B cell (primary cell): ENCODE measurements at regions not wholly inside any gene's neighbourhood (a gene's known extent, or its start where the extent isn't known, plus 50 kb on each side); places are given as distances from the start of the nearest gene placed in this dataset.

Source experiments
- ATAC-seq: fragments of 200-7000 bp; cut with Tn5 transposase; one replicate; pipeline ENCODE4 v1.10.0; 2021; ENCODE audit warnings: low read depth, mild to moderate bottlenecking, moderate number of reproducible peaks, moderate library complexity
- CTCF ChIA-PET: fragments of 350-600 bp; sonication (Branson Sonifier 250); formaldehyde crosslinking; loops from one replicate; lab custom pipeline; 2021; ENCODE audit warnings: antibody characterized with exemption, inconsistent platforms; lab: Charles Lee
- POLR2A ChIA-PET: fragments of 350-600 bp; sonication (Branson Sonifier 250); formaldehyde crosslinking; loops from one replicate; lab custom pipeline; 2021; ENCODE audit warnings: antibody characterized with exemption; lab: Charles Lee
- DNase-seq: peaks from one replicate; pipeline ENCODE4 v3.0.0; 2013
- H2AFZ ChIP-seq: 2 replicates; pipeline ENCODE4 v1.6.1; 2012; ENCODE audit warnings: mild to moderate bottlenecking, low read depth, low read length; ENCODE audit not compliant: insufficient read depth, poor library complexity, severe bottlenecking
- H3K27ac ChIP-seq, 2 donors: 1 replicate in 1 of 2; 2 replicates in 1 of 2; pipeline ENCODE4 v1.5.1; 2012 to 2013; ENCODE audit warnings: low read length in 2 of 2, mild to moderate bottlenecking in 2 of 2, moderate library complexity in 1 of 2
- H3K27me3 ChIP-seq, 4 experiments: fragments of 200-600 bp in 1 of 4; sonication (generic) in 1 of 4; replicated peaks in 1 of 4; 1 replicate in 2 of 4; 2 replicates in 2 of 4; pipeline versions ENCODE4 v1.6.1 to v1.7.0; 2013 to 2016; ENCODE audit warnings: low read length in 3 of 4, mild to moderate bottlenecking in 2 of 4, mixed read lengths in 1 of 4, moderate library complexity in 1 of 4; ENCODE audit not compliant: insufficient read depth in 4 of 4, control insufficient read depth in 3 of 4; ENCODE audit errors: control extremely low read depth in 1 of 4
- H3K36me3 ChIP-seq, 2 experiments: replicated peaks in 1 of 2; 1 replicate in 1 of 2; 2 replicates in 1 of 2; pipeline versions ENCODE4 v1.6.1 to v1.7.1; 2013; ENCODE audit warnings: low read length in 1 of 2; ENCODE audit not compliant: insufficient read depth in 2 of 2, control insufficient read depth in 1 of 2; ENCODE audit errors: control extremely low read depth in 1 of 2, extremely low read depth in 1 of 2
- H3K4me1 ChIP-seq, 2 donors: fragments of 200-600 bp in 1 of 2; sonication (generic) in 1 of 2; 1 replicate in 1 of 2; 2 replicates in 1 of 2; pipeline versions ENCODE4 v1.5.1 to v1.6.1; 2013 to 2017; ENCODE audit warnings: low read length in 2 of 2; ENCODE audit not compliant: control insufficient read depth in 2 of 2, insufficient read depth in 2 of 2
- H3K4me2 ChIP-seq: replicated peaks from 2 replicates; pipeline ENCODE3; 2012; ENCODE audit warnings: mild to moderate bottlenecking, low read depth, low read length; ENCODE audit not compliant: poor library complexity, severe bottlenecking
- H3K4me3 ChIP-seq, 5 experiments: fragments of 200-600 bp in 1 of 5; sonication (generic) in 1 of 5; 1 replicate in 3 of 5; 2 replicates in 2 of 5; pipeline versions ENCODE4 v1.5.1 to v1.7.0; 2011 to 2016; ENCODE audit warnings: low read length in 4 of 5, mild to moderate bottlenecking in 4 of 5, low read depth in 2 of 5, control low read depth in 1 of 5, moderate library complexity in 1 of 5; ENCODE audit not compliant: insufficient read depth in 1 of 5; ENCODE audit errors: control extremely low read depth in 1 of 5, extremely low read depth in 1 of 5
- H3K79me2 ChIP-seq: fragments of 200-600 bp; sonication (generic); one replicate; pipeline ENCODE4 v1.6.0; 2016; ENCODE audit warnings: low read length; ENCODE audit not compliant: control insufficient read depth, insufficient read depth
- H3K9ac ChIP-seq: fragments of 200-600 bp; sonication (generic); 2 replicates; pipeline ENCODE4 v1.6.1; 2017; ENCODE audit warnings: mild to moderate bottlenecking, low read length, moderate library complexity
- H3K9me3 ChIP-seq, 3 donors: one replicate each; pipeline versions ENCODE4 v1.6.1 to v1.7.1; 2013; ENCODE audit warnings: low read length in 2 of 3; ENCODE audit not compliant: control insufficient read depth in 2 of 3, insufficient read depth in 1 of 3; ENCODE audit errors: control extremely low read depth in 1 of 3
- H4K20me1 ChIP-seq: 2 replicates; pipeline ENCODE4 v1.6.0; 2012; ENCODE audit warnings: mild to moderate bottlenecking, low read length; ENCODE audit not compliant: insufficient read depth, control insufficient read depth, poor library complexity, severe bottlenecking
- H3K27ac Mint-ChIP-seq: one replicate; pipeline ENCODE4 v1.8.0; 2021; ENCODE audit warnings: mixed read lengths
- H3K27me3 Mint-ChIP-seq: one replicate; pipeline ENCODE4 v1.8.0; 2021; ENCODE audit warnings: mixed read lengths
- H3K4me1 Mint-ChIP-seq: one replicate; pipeline ENCODE4 v1.8.0; 2021; ENCODE audit warnings: mixed read lengths
- H3K4me3 Mint-ChIP-seq: one replicate; pipeline ENCODE4 v1.8.0; 2021; ENCODE audit warnings: mixed read lengths
- H3K9me3 Mint-ChIP-seq: one replicate; pipeline ENCODE4 v1.8.0; 2022; ENCODE audit warnings: mixed read lengths; ENCODE audit not compliant: insufficient read depth
- CTCF ChIP-seq: fragments of 200-600 bp; IDR thresholded peaks from one replicate; pipeline ENCODE4 v1.8.0; 2022; ENCODE audit warnings: antibody characterized with exemption, mild to moderate bottlenecking
- EZH2 ChIP-seq: IDR thresholded peaks from 2 replicates; pipeline ENCODE4 v1.6.1; 2012; ENCODE audit warnings: borderline replicate concordance, low read depth, mild to moderate bottlenecking, moderate library complexity, low read length; ENCODE audit not compliant: insufficient read depth, poor library complexity, severe bottlenecking
- WGBS: methylation state at CpG from one replicate; pipeline ENCODE4 v1.1.5; 2013; ENCODE audit warnings: missing lambda C conversion rate; ENCODE audit not compliant: insufficient coverage; 5-methylcytosine and 5-hydroxymethylcytosine counted together
- intact Hi-C: fragments of 100-400 bp; cut with micrococcal nuclease; formaldehyde crosslinking; loops from one replicate; pipeline ENCODE4 v1.10.0; 2022

- Mint-ChIP-seq H3K9me3 (no peaks in the 10 kb centered on the region), H3K27me3 (peaks cover 6% of the 10 kb centered on the region), H3K4me1 (no peaks in the 10 kb centered on the region), H3K4me3 (no peak overlapping the region), H3K27ac (no peak overlapping the region)
- no peaks in the 10 kb centered on the region for H3K9me3 ChIP-seq
- no peak overlapping the region for H3K9ac ChIP-seq
- no peak overlapping the region for H2AFZ ChIP-seq
- 94% methylated on average over 3 of the region's 11 CpGs for WGBS
- no peak overlapping the region for H3K4me3 ChIP-seq
- CTCF ChIA-PET, result no interaction called here
- H3K4me1 ChIP-seq, result no peaks in the 10 kb centered on the region
- ATAC-seq (no peak), DNase-seq (no peak)
- H3K4me2 ChIP-seq, result no peak overlapping the region
- no peaks in the 10 kb centered on the region for H3K27me3 ChIP-seq
- H3K27ac ChIP-seq, result no peak overlapping the region
- POLR2A ChIA-PET, result no interaction called here
- intact Hi-C loops, result no loop called here
- H3K79me2 ChIP-seq, result no peaks in the 10 kb centered on the region
- H3K36me3 ChIP-seq, result no peaks in the 10 kb centered on the region
- TF ChIP-seq CTCF, result no peak
- TF ChIP-seq EZH2, result no peak
- no peaks in the 10 kb centered on the region for H4K20me1 ChIP-seq
Measured at GRCh38 chr3:176919836-176920765, 277.2 kb downstream of the TBL1XR1 start.

- no peak for DNase-seq
- Histone ChIP-seq H3K4me2 (no peak overlapping the region), H3K4me3 (no peak overlapping the region), H2AFZ (no peak overlapping the region), H3K36me3 (no peaks in the 10 kb centered on the region), H3K27me3 (no peaks in the 10 kb centered on the region), H3K4me1 (no peaks in the 10 kb centered on the region), H3K79me2 (no peaks in the 10 kb centered on the region), H3K9me3 (no peaks in the 10 kb centered on the region), H3K27ac (no peak overlapping the region), H4K20me1 (no peaks in the 10 kb centered on the region), H3K9ac (no peak overlapping the region)
- Mint-ChIP-seq H3K4me3 (no peak overlapping the region), H3K4me1 (no peaks in the 10 kb centered on the region), H3K9me3 (no peaks in the 10 kb centered on the region), H3K27me3 (peaks cover 3% of the 10 kb centered on the region), H3K27ac (no peak overlapping the region)
- no peak for ATAC-seq
- ChIA-PET CTCF (no interaction called here), POLR2A (no interaction called here)
- intact Hi-C loops, result no loop called here
- 100% methylated on average over 3 of the region's 3 CpGs for WGBS
- TF ChIP-seq CTCF (no peak), EZH2 (no peak)
Measured at GRCh38 chr3:176916777-176917176, 280.5 kb downstream of the TBL1XR1 start.
